GM23338 (cell line): ENCODE measurements at regions not wholly inside any gene's neighbourhood (a gene's known extent, or its start where the extent isn't known, plus 50 kb on each side); places are given as distances from the start of the nearest gene placed in this dataset.

Experiments
- CREB1 ChIP-seq: fragments of 250-450 bp; sonication (Bioruptor Pico); IDR thresholded peaks from 2 replicates; pipeline ENCODE4 v1.5.0; 2020; ENCODE audit warnings: low read depth, mild to moderate bottlenecking, moderate library complexity
- EZH2 ChIP-seq: fragments of 200-600 bp; sonication (generic); IDR thresholded peaks from one replicate; pipeline ENCODE4 v1.8.0; 2017; ENCODE audit warnings: antibody characterized with exemption, mild to moderate bottlenecking, low read depth; ENCODE audit not compliant: unreplicated experiment
- EZH2phosphoT487 ChIP-seq: fragments of 200-600 bp; sonication (generic); IDR thresholded peaks from one replicate; pipeline ENCODE4 v1.8.1; 2018; ENCODE audit warnings: antibody characterized with exemption; ENCODE audit not compliant: unreplicated experiment
- JUNB ChIP-seq: IDR thresholded peaks from one replicate; pipeline ENCODE4 v1.6.1; 2016; ENCODE audit warnings: antibody characterized with exemption; ENCODE audit not compliant: unreplicated experiment
- POLR2AphosphoS5 ChIP-seq: IDR thresholded peaks from 2 replicates; pipeline ENCODE4 v1.6.1; 2016; ENCODE audit warnings: antibody characterized with exemption, low read depth
- ZNF114 ChIP-seq: fragments of 250-450 bp; sonication (Bioruptor Pico); IDR thresholded peaks from 2 replicates; pipeline ENCODE4 v1.5.0; 2020; ENCODE audit warnings: mild to moderate bottlenecking, moderate library complexity
- TF ChIP-seq, protein P1 (sequence below), 2 experiments: fragments of 200-600 bp in 1 of 2; sonication (generic) in 1 of 2; conservative IDR thresholded peaks; 2 replicates each; pipeline versions ENCODE4 v1.5.1 to v1.6.1; 2016 to 2017; ENCODE audit warnings: antibody characterized with exemption in 2 of 2, low read depth in 2 of 2, mild to moderate bottlenecking in 2 of 2, moderate library complexity in 1 of 2

DNA sequence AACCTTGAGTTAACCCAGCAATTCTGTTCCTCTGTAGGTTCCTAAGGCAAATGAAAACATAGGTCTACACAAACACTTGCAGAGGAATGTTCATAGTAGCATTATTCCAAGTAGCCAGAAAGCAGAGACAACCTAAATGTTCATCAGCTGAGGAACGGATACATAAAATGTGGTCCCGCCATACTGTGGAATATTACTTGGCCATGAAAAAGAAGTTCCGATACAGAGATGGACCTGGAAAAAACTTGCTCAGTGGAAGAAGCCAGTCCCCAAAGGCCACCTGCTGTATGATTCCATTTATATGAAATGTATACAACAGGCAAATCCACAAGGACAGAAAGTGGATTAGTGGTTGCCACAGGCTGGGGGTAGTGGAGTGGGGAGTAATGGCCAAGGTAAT lies 53.0 kb downstream of the ARHGEF18 start:
- TF ChIP-seq, protein P1, sequence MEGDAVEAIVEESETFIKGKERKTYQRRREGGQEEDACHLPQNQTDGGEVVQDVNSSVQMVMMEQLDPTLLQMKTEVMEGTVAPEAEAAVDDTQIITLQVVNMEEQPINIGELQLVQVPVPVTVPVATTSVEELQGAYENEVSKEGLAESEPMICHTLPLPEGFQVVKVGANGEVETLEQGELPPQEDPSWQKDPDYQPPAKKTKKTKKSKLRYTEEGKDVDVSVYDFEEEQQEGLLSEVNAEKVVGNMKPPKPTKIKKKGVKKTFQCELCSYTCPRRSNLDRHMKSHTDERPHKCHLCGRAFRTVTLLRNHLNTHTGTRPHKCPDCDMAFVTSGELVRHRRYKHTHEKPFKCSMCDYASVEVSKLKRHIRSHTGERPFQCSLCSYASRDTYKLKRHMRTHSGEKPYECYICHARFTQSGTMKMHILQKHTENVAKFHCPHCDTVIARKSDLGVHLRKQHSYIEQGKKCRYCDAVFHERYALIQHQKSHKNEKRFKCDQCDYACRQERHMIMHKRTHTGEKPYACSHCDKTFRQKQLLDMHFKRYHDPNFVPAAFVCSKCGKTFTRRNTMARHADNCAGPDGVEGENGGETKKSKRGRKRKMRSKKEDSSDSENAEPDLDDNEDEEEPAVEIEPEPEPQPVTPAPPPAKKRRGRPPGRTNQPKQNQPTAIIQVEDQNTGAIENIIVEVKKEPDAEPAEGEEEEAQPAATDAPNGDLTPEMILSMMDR (conservative IDR thresholded peaks at IDR 0.05; ENCODE audit: low read depth in 2 of 2), result no peak
- TF ChIP-seq EZH2 (no peak), ZNF114 (CRISPR knock-in tag) (no peak), EZH2phosphoT487 (no peak), POLR2AphosphoS5 (no peak), CREB1 (CRISPR knock-in tag) (no peak), JUNB (no peak)
